ENCODE measurements at regions not wholly inside any gene's neighbourhood (a gene's known extent, or its start where the extent isn't known, plus 50 kb on each side); places are given as distances from the start of the nearest gene placed in this dataset.

- DNase-seq (ENCODE audit: low read depth in 2 of 3, low spot score in 1 of 3): no peak
Observed at GRCh38 chr18:72470391-72470790, 73.8 kb downstream of the CBLN2 start.

- no peak for DNase-seq (ENCODE audit: low read depth in 2 of 3, low spot score in 1 of 3)
Observed at GRCh38 chr18:72468021-72468710, 76.0 kb downstream of the CBLN2 start.

DNA sequence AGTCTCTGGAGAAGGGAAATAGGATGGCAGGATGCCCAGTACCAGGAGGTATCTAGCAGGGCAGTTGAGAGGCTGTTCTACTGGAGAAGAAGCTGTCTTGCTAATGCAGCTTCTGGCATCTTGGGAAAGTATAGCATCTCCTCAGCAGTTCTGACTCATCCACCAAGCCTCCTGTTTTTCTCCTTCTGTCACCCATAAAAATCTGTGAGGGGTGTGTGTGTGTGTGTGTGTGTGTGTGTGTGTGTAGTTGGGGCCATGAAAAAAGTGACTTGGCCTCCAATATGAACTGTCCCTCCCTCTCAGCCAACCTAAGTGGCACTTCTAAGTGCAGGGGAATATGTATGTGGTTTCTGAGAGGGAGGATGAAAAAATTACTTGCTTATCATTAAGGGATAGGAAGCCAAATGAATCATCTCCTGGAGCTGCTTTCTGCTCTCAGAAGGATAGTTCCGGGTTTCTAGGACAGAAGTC, 83.9 kb downstream of the CBLN2 start:
- no peak for DNase-seq (ENCODE audit: low read depth in 2 of 3, low spot score in 1 of 3)

DNA sequence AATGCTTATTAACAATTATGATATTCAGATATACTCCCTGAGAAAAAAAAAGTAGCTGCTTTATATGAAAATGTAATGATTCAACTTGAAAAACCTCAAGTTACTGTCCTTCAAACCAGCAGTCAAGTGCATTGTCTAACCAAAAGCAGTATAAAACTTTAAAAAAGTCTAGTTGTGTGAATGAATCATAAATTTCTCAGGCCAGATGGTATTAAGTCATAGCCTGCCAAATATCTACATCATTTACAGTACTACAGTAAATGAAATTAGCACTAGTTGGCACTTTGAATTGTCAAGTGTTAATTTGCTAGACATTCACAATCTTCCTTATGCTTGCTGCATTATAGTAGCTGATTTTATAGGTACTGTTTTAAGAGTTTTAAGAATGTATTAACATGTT, 85.9 kb downstream of the CBLN2 start:
- DNase-seq (ENCODE audit: low read depth in 2 of 3, low spot score in 1 of 3): no peak

DNA sequence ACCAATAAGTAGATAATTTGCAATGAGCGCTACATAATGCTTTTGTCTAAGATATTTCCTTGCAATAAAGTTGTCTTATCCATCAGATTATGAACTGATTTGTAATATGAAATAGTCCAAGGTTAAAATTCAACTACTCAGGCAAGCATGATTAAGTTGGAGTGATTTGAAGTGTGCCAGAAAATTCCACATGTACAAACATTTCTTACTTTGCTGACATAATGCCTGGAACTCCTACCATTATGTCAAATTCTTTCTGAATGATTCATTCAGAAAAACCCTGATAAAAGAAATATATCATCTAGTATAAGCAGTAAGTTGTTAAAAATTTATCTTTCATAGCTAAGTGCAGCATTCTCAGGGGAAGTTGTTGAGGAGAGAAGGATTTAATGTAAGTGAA, 87.3 kb downstream of the CBLN2 start:
- DNase-seq (ENCODE audit: low read depth in 2 of 3, low spot score in 1 of 3): no peak

DNA sequence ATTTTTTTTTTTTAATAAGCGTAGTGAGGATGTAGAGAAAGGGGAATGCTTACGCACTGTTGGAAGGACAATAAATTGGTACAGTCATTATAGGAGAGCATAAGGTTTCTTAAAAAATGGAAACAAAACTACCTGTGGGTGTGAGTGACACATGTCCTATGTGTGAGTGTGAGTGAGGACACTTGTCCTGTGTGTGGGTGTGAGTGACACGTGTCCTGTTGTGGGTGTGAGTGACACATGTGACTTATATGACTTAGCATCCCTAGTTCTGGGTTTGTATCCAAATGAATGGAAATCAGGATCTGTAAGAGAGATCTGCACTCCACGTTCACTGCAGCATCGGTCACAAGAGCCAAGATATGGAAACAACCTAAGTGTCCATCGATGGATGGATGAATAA, 91.8 kb downstream of the CBLN2 start:
- no peak for DNase-seq (ENCODE audit: low read depth in 2 of 3, low spot score in 1 of 3)

- no peak for DNase-seq (ENCODE audit: low read depth in 2 of 3, low spot score in 1 of 3)
Observed at GRCh38 chr18:72444798-72445155, 99.4 kb downstream of the CBLN2 start.

- no peak for DNase-seq (ENCODE audit: low read depth in 2 of 3, low spot score in 1 of 3)
Observed at GRCh38 chr18:72444111-72444797, 99.9 kb downstream of the CBLN2 start.

DNA sequence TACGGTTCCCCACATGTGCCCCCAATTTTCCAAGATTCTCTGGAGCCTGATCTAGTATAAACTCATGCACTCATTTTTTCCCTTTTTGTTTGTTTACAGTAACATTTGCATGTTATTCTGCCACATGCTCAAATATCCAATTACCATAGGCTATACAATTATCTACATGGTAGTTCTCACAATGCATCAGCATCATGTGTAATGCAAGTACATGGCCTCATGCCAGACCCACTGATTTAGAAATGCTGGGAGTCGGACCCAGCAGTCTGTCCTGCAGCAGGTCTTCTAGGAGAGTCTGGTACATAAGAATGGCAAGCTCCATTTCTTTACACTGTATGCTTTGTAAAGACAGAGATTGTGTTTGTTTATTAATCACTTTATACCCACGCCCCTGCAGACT, 107.7 kb downstream of the CBLN2 start:
- no peak for DNase-seq (ENCODE audit: low read depth in 2 of 3, low spot score in 1 of 3)

GRCh38 chr18:72433756-72434155, 110.4 kb downstream of the CBLN2 start:
- DNase-seq (ENCODE audit: low read depth in 2 of 3, low spot score in 1 of 3): no peak

- DNase-seq (ENCODE audit: low read depth in 2 of 3, low spot score in 1 of 3): no peak
Observed at GRCh38 chr18:72427721-72428120, 116.4 kb downstream of the CBLN2 start.

- DNase-seq (ENCODE audit: low read depth in 2 of 3, low spot score in 1 of 3): no peak
Observed at GRCh38 chr18:72419914-72420313, 124.2 kb downstream of the CBLN2 start.

GRCh38 chr18:72412927-72413326, 131.2 kb downstream of the CBLN2 start:
- no peak for DNase-seq (ENCODE audit: low read depth in 2 of 3, low spot score in 1 of 3)

DNA sequence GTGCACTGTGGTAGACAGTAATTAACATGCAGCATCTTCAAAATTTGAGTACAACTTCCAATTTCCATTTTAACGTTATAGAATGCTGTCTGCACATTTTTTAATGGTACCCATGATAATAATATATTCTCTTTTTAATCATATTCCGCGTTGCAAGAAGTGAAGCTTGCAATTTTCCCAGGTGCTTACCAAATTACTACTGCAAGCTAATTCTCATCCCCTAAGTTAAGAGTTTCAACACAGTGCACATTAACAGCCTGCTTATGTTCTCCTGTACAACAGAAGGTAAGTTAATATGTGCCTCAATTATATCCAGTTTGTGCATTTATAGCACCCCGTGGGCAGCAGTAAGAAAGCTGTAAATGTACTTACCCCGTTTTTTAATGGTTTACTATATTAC, 132.9 kb downstream of the CBLN2 start:
- DNase-seq (ENCODE audit: low read depth in 2 of 3, low spot score in 1 of 3): no peak

- no peak for DNase-seq (ENCODE audit: low read depth in 2 of 3, low spot score in 1 of 3)
Observed at GRCh38 chr18:72410399-72410798, 133.7 kb downstream of the CBLN2 start.

DNA sequence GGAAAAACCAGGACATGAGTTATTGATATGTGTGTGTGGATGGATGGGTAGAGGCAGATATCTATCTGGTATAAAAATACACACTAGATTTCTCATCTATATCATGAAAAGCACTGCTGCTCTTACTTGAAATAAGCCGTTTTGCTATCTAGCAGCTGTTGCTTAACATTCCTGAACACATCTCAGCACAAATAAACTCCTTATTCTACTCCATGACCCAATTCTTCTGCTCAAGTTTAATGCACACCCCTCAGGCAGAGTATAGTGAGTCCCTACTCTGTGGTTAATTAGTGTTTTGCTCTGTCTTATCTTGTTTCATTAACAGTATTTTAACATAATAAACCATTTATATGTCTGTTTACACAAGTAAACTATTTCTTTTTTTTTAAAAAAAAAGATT, 134.2 kb downstream of the CBLN2 start:
- no peak for DNase-seq (ENCODE audit: low read depth in 2 of 3, low spot score in 1 of 3)

GRCh38 chr18:72407048-72407447, 137.1 kb downstream of the CBLN2 start:
- DNase-seq (ENCODE audit: low read depth in 2 of 3, low spot score in 1 of 3): no peak

DNA sequence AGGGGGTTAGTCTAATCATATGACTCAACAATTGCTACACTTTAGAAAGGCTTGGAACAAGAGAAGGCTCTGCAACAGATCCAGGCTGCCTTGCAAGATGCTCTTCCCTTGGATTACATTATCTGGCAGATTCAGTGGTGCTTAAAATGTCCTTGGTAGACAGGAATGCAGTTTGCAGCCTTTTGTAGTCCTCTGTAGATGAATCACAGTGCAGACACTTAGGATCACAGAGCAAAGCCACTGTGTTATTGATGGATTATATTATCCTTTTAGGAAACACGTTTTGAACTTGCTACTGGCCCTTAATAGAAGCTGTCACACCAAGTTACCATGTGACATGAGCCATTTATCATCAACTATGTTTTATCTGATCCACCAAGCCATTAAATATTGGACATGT, 152.2 kb downstream of the CBLN2 start:
- no peak for DNase-seq (ENCODE audit: low read depth in 2 of 3, low spot score in 1 of 3)

- no peak for DNase-seq (ENCODE audit: low read depth in 2 of 3, low spot score in 1 of 3)
Observed at GRCh38 chr18:72391427-72391826, 152.7 kb downstream of the CBLN2 start.

- DNase-seq (ENCODE audit: low read depth in 2 of 3, low spot score in 1 of 3): no peak
Observed at GRCh38 chr18:72378016-72378415, 166.1 kb downstream of the CBLN2 start.

GRCh38 chr18:72376256-72376655, 167.9 kb downstream of the CBLN2 start:
- DNase-seq (ENCODE audit: low read depth in 2 of 3, low spot score in 1 of 3): no peak

DNA sequence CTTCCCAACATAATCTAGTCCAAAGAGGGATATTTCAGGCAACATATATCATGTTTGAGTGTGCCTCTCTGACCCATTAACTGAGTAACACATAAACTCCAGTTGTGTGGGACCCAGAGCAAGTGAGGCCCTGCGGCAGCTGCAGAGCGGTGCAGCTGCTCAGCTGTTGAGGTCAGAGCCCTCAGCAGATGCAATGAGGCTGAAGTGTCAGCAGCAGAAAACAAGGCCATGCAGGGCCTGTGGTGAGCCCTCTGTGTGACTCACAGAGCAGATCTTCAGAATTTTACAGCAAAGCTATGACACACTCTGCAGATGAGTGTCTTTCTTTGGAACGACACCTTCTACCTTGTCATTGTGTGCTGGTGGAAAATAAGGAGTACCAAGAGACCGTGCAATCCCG, 168.5 kb downstream of the CBLN2 start:
- DNase-seq (ENCODE audit: low read depth in 2 of 3, low spot score in 1 of 3): no peak

DNA sequence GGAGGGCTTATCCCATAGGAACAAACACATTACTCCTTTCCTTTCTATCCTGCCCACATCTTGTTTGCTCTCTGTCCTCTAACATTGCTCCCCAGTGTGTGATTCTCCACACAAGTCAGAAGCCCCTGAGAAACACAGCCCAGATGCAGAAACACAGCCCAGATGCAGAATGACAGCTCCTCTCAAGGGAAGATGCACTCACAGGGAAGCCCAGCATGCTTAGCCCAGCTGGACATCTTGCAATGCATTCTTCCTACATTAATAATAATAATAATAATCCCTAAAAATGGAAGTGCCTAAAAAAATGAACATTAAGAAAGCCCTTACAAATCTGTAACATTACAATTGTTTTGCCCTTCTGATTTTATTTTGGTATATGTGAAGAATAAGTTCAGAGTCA, 172.1 kb downstream of the CBLN2 start:
- no peak for DNase-seq (ENCODE audit: low read depth in 2 of 3, low spot score in 1 of 3)
